T-helper 2 cell treated with Interferon-gamma antibody and Interleukin-4, amounts not matched to agents 5 μg/mL and 100 μg/mL, for 36 hours (primary cell): ENCODE measurements at regions not wholly inside any gene's neighbourhood (a gene's known extent, or its start where the extent isn't known, plus 50 kb on each side); places are given as distances from the start of the nearest gene placed in this dataset.

Experiments used
- DNase-seq: peaks from one replicate; pipeline ENCODE4 v3.0.0; 2021; ENCODE audit warnings: low spot score
- H3K27ac Mint-ChIP-seq: one replicate; pipeline ENCODE4 v1.8.0; 2021; ENCODE audit warnings: mild to moderate bottlenecking, mixed read lengths
- H3K27me3 Mint-ChIP-seq: one replicate; pipeline ENCODE4 v1.8.0; 2021; ENCODE audit warnings: low read depth, mixed read lengths
- H3K36me3 Mint-ChIP-seq: one replicate; pipeline ENCODE4 v1.8.0; 2021; ENCODE audit warnings: low read depth, mixed read lengths
- H3K4me1 Mint-ChIP-seq: one replicate; pipeline ENCODE4 v1.8.0; 2021; ENCODE audit warnings: low read depth, mixed read lengths
- H3K4me3 Mint-ChIP-seq: one replicate; pipeline ENCODE4 v1.8.0; 2022; ENCODE audit warnings: mild to moderate bottlenecking, moderate library complexity, mixed read lengths
- H3K9me3 Mint-ChIP-seq: one replicate; pipeline ENCODE4 v1.8.0; 2021; ENCODE audit warnings: mixed read lengths

GRCh38 chr4:19684084-19684483 is 567.6 kb upstream of the SLIT2 start:
- H3K4me1 Mint-ChIP-seq = no peaks in the 10 kb centered on the region
- no peaks in the 10 kb centered on the region for H3K36me3 Mint-ChIP-seq

GRCh38 chr4:19683426-19683825 is 568.3 kb upstream of the SLIT2 start:
- no peak for DNase-seq
- Mint-ChIP-seq H3K9me3 (peaks cover 22% of the 10 kb centered on the region), H3K4me3 (no peak overlapping the region), H3K4me1 (no peaks in the 10 kb centered on the region), H3K27ac (no peak overlapping the region), H3K36me3 (no peaks in the 10 kb centered on the region), H3K27me3 (no peaks in the 10 kb centered on the region)

More at GRCh38 chr4:19684084-19684483, 567.6 kb upstream of the SLIT2 start:
- H3K27ac Mint-ChIP-seq = no peak overlapping the region
- no peak for DNase-seq
- no peaks in the 10 kb centered on the region for H3K27me3 Mint-ChIP-seq
- H3K9me3 Mint-ChIP-seq = peaks cover 23% of the 10 kb centered on the region
- H3K4me3 Mint-ChIP-seq = no peak overlapping the region

GRCh38 chr4:19677211-19677610 is 574.5 kb upstream of the SLIT2 start:
- peaks cover 21% of the 10 kb centered on the region for H3K9me3 Mint-ChIP-seq
- no peaks in the 10 kb centered on the region for H3K36me3 Mint-ChIP-seq

GRCh38 chr4:19675172-19675811 is 576.4 kb upstream of the SLIT2 start:
- DNase-seq = no peak
- no peak overlapping the region for H3K27ac Mint-ChIP-seq
- H3K9me3 Mint-ChIP-seq = peaks cover 22% of the 10 kb centered on the region
- H3K4me3 Mint-ChIP-seq = no peak overlapping the region
- no peaks in the 10 kb centered on the region for H3K36me3 Mint-ChIP-seq
- no peaks in the 10 kb centered on the region for H3K4me1 Mint-ChIP-seq
- H3K27me3 Mint-ChIP-seq = no peaks in the 10 kb centered on the region

More at GRCh38 chr4:19677211-19677610, 574.5 kb upstream of the SLIT2 start:
- Mint-ChIP-seq H3K27me3 (no peaks in the 10 kb centered on the region), H3K4me1 (no peaks in the 10 kb centered on the region), H3K27ac (no peak overlapping the region), H3K4me3 (no peak overlapping the region)
- DNase-seq = no peak

- Mint-ChIP-seq H3K4me1 (no peaks in the 10 kb centered on the region), H3K4me3 (no peak overlapping the region), H3K36me3 (no peaks in the 10 kb centered on the region), H3K9me3 (peaks cover 54% of the 10 kb centered on the region), H3K27ac (no peak overlapping the region), H3K27me3 (no peaks in the 10 kb centered on the region)
- no peak for DNase-seq
Measured at GRCh38 chr4:19659101-19659500, 592.6 kb upstream of the SLIT2 start.

GRCh38 chr4:19657856-19658255 is 593.8 kb upstream of the SLIT2 start:
- no peak overlapping the region for H3K4me3 Mint-ChIP-seq
- DNase-seq = no peak
- H3K4me1 Mint-ChIP-seq = no peaks in the 10 kb centered on the region
- H3K9me3 Mint-ChIP-seq = peaks cover 53% of the 10 kb centered on the region
- no peaks in the 10 kb centered on the region for H3K36me3 Mint-ChIP-seq
- no peaks in the 10 kb centered on the region for H3K27me3 Mint-ChIP-seq
- no peak overlapping the region for H3K27ac Mint-ChIP-seq

- Mint-ChIP-seq H3K4me1 (no peaks in the 10 kb centered on the region), H3K9me3 (peaks cover 58% of the 10 kb centered on the region), H3K27me3 (no peaks in the 10 kb centered on the region)
Measured at GRCh38 chr4:19655666-19656065, 596.0 kb upstream of the SLIT2 start.

GRCh38 chr4:19650903-19651864 is 600.5 kb upstream of the SLIT2 start:
- Mint-ChIP-seq H3K27ac (no peak overlapping the region), H3K9me3 (peaks cover 55% of the 10 kb centered on the region), H3K4me1 (no peaks in the 10 kb centered on the region), H3K4me3 (no peak overlapping the region), H3K36me3 (no peaks in the 10 kb centered on the region), H3K27me3 (no peaks in the 10 kb centered on the region)
- no peak for DNase-seq

More at GRCh38 chr4:19655666-19656065, 596.0 kb upstream of the SLIT2 start:
- no peaks in the 10 kb centered on the region for H3K36me3 Mint-ChIP-seq
- no peak overlapping the region for H3K27ac Mint-ChIP-seq
- H3K4me3 Mint-ChIP-seq = no peak overlapping the region
- DNase-seq = no peak

- peaks cover 41% of the 10 kb centered on the region for H3K9me3 Mint-ChIP-seq
- H3K27ac Mint-ChIP-seq = no peak overlapping the region
- no peaks in the 10 kb centered on the region for H3K27me3 Mint-ChIP-seq
- no peaks in the 10 kb centered on the region for H3K36me3 Mint-ChIP-seq
- no peak overlapping the region for H3K4me3 Mint-ChIP-seq
- no peak for DNase-seq
- no peaks in the 10 kb centered on the region for H3K4me1 Mint-ChIP-seq
Measured at GRCh38 chr4:19645589-19645988, 606.1 kb upstream of the SLIT2 start.

GRCh38 chr4:19636451-19636850 is 615.3 kb upstream of the SLIT2 start:
- no peak overlapping the region for H3K4me3 Mint-ChIP-seq
- H3K9me3 Mint-ChIP-seq = peaks cover 7% of the 10 kb centered on the region
- H3K27me3 Mint-ChIP-seq = no peaks in the 10 kb centered on the region
- H3K4me1 Mint-ChIP-seq = no peaks in the 10 kb centered on the region
- no peak for DNase-seq
- no peaks in the 10 kb centered on the region for H3K36me3 Mint-ChIP-seq
- H3K27ac Mint-ChIP-seq = no peak overlapping the region

GRCh38 chr4:19631814-19632213 is 619.9 kb upstream of the SLIT2 start:
- H3K27me3 Mint-ChIP-seq = no peaks in the 10 kb centered on the region
- H3K4me1 Mint-ChIP-seq = no peaks in the 10 kb centered on the region
- no peak overlapping the region for H3K4me3 Mint-ChIP-seq
- DNase-seq = no peak
- H3K9me3 Mint-ChIP-seq = peaks cover 22% of the 10 kb centered on the region
- no peak overlapping the region for H3K27ac Mint-ChIP-seq
- H3K36me3 Mint-ChIP-seq = no peaks in the 10 kb centered on the region

- Mint-ChIP-seq H3K4me3 (no peak overlapping the region), H3K27ac (no peak overlapping the region), H3K4me1 (no peaks in the 10 kb centered on the region), H3K9me3 (peaks cover 42% of the 10 kb centered on the region), H3K36me3 (no peaks in the 10 kb centered on the region), H3K27me3 (no peaks in the 10 kb centered on the region)
- no peak for DNase-seq
Measured at GRCh38 chr4:19623866-19624265, 627.8 kb upstream of the SLIT2 start.

GRCh38 chr4:19615086-19615689 is 636.5 kb upstream of the SLIT2 start:
- no peak overlapping the region for H3K27ac Mint-ChIP-seq
- no peaks in the 10 kb centered on the region for H3K36me3 Mint-ChIP-seq
- H3K9me3 Mint-ChIP-seq = peaks cover 41% of the 10 kb centered on the region
- no peaks in the 10 kb centered on the region for H3K4me1 Mint-ChIP-seq
- H3K4me3 Mint-ChIP-seq = no peak overlapping the region
- DNase-seq = no peak
- no peaks in the 10 kb centered on the region for H3K27me3 Mint-ChIP-seq

GRCh38 chr4:19614171-19614570 is 637.5 kb upstream of the SLIT2 start:
- Mint-ChIP-seq H3K27ac (no peak overlapping the region), H3K9me3 (peaks cover 40% of the 10 kb centered on the region), H3K4me1 (no peaks in the 10 kb centered on the region), H3K27me3 (no peaks in the 10 kb centered on the region), H3K36me3 (no peaks in the 10 kb centered on the region), H3K4me3 (no peak overlapping the region)
- no peak for DNase-seq
